ENCODE measurements at regions not wholly inside any gene's neighbourhood (a gene's known extent, or its start where the extent isn't known, plus 50 kb on each side); places are given as distances from the start of the nearest gene placed in this dataset.
"Not testable (repeated sequence)": the region's sequence is repeated elsewhere in the genome, so short reads cannot be mapped to it uniquely, and the experiment has no call there.

DNA sequence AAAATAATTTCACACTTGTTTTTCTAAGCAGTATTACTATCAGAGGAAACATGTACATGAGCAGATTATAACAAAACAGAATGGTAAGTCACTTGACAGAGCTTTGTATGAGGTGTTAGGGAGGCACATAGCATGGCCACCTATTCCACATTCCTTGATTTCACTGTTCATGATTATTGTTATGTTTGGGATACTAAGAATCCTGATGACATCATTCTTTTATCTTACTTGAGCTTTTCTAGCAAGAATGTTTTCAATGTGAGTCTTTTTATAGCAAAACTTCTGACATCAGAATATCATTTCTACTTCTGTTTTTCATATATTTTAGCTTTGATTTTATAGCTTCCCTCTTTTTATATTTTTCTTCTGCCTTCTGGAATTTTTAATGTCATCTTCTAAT is 208.2 kb downstream of the DMRTA1 start:
- H3K4me1 ChIP-seq = no peaks in the 10 kb centered on the region
- Mint-ChIP-seq H3K9me3 (no peaks in the 10 kb centered on the region), H3K27me3 (ENCODE audit: insufficient read depth, low read depth) (no peaks in the 10 kb centered on the region), H3K36me3 (no peaks in the 10 kb centered on the region), H3K27ac (no peak overlapping the region), H3K4me1 (no peaks in the 10 kb centered on the region), H3K4me3 (no peak overlapping the region)
- H3K4me2 ChIP-seq = no peak overlapping the region
- H3F3A ChIP-seq (ENCODE audit: low read depth) = no peaks in the 10 kb centered on the region
- H3K36me3 ChIP-seq = no peaks in the 10 kb centered on the region
- H3K79me2 ChIP-seq (ENCODE audit: low read depth) = no peaks in the 10 kb centered on the region
- no peak overlapping the region for H3K27ac ChIP-seq
- no peak for DNase-seq (ENCODE audit: low spot score)
- H4K20me1 ChIP-seq (ENCODE audit: low read depth) = no peaks in the 10 kb centered on the region
- no peak overlapping the region for H3K9ac ChIP-seq
- no peak overlapping the region for H2AFZ ChIP-seq (replicated peaks)
- H3K9me3 ChIP-seq (ENCODE audit: low read depth) = no peaks in the 10 kb centered on the region
- TF ChIP-seq EZH2phosphoT487 (IDR thresholded peaks at IDR 0.05) (no peak), EZH2 (IDR thresholded peaks at IDR 0.05) (no peak)
- TF ChIP-seq, protein P1, sequence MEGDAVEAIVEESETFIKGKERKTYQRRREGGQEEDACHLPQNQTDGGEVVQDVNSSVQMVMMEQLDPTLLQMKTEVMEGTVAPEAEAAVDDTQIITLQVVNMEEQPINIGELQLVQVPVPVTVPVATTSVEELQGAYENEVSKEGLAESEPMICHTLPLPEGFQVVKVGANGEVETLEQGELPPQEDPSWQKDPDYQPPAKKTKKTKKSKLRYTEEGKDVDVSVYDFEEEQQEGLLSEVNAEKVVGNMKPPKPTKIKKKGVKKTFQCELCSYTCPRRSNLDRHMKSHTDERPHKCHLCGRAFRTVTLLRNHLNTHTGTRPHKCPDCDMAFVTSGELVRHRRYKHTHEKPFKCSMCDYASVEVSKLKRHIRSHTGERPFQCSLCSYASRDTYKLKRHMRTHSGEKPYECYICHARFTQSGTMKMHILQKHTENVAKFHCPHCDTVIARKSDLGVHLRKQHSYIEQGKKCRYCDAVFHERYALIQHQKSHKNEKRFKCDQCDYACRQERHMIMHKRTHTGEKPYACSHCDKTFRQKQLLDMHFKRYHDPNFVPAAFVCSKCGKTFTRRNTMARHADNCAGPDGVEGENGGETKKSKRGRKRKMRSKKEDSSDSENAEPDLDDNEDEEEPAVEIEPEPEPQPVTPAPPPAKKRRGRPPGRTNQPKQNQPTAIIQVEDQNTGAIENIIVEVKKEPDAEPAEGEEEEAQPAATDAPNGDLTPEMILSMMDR (IDR thresholded peaks at IDR 0.05) = no peak
- no peak overlapping the region for H3K4me3 ChIP-seq
- H3K27me3 ChIP-seq = no peaks in the 10 kb centered on the region

- Mint-ChIP-seq H3K36me3 (no peaks in the 10 kb centered on the region), H3K4me1 (no peaks in the 10 kb centered on the region), H3K9me3 (no peaks in the 10 kb centered on the region), H3K27ac (no peak overlapping the region), H3K27me3 (ENCODE audit: insufficient read depth, low read depth) (no peaks in the 10 kb centered on the region), H3K4me3 (no peak overlapping the region)
- H3F3A ChIP-seq (ENCODE audit: low read depth) = no peaks in the 10 kb centered on the region
- no peaks in the 10 kb centered on the region for H4K20me1 ChIP-seq (ENCODE audit: low read depth)
- no peak overlapping the region for H3K27ac ChIP-seq
- no peak overlapping the region for H2AFZ ChIP-seq (replicated peaks)
- no peak overlapping the region for H3K4me2 ChIP-seq
- H3K79me2 ChIP-seq (ENCODE audit: low read depth) = no peaks in the 10 kb centered on the region
- H3K4me1 ChIP-seq = no peaks in the 10 kb centered on the region
- TF ChIP-seq EZH2 (IDR thresholded peaks at IDR 0.05) = no peak
- no peak for TF ChIP-seq EZH2phosphoT487 (IDR thresholded peaks at IDR 0.05)
- TF ChIP-seq, protein P1 (IDR thresholded peaks at IDR 0.05) = no peak
- H3K27me3 ChIP-seq = no peaks in the 10 kb centered on the region
- no peak for DNase-seq (ENCODE audit: low spot score)
- H3K9ac ChIP-seq = no peak overlapping the region
- no peak overlapping the region for H3K4me3 ChIP-seq
- H3K9me3 ChIP-seq (ENCODE audit: low read depth) = no peaks in the 10 kb centered on the region
- H3K36me3 ChIP-seq = no peaks in the 10 kb centered on the region
These were observed 211.1 kb downstream of the DMRTA1 start for GRCh38 chr9:22657713-22658112.

DNA sequence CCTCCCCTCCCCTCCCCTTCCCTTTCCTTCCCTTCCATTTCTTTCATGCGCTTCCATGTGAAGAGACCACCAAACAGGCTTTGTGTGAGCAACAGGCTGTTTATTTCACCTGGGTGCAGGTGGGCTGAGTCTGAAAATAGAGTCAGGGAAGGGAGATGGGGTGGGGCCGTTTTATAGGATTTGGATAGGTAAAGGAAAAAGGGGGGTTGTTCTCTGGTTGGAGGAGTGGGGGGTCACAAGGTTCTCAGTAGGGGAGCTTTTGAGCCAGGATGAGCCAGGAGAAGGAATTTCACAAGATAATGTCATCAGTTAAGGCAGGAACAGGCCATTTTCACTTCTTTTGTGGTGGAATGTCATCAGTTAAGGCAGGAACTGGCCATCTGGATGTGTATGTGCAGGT is 211.9 kb downstream of the DMRTA1 start:
- DNase-seq (ENCODE audit: low spot score); H3K27me3 Mint-ChIP-seq (ENCODE audit: insufficient read depth, low read depth); H3K36me3 ChIP-seq; H3K4me2 ChIP-seq; H3K9me3 ChIP-seq (ENCODE audit: low read depth); H4K20me1 ChIP-seq (ENCODE audit: low read depth); H3K9me3 Mint-ChIP-seq; H3K9ac ChIP-seq; H3K79me2 ChIP-seq (ENCODE audit: low read depth); H3F3A ChIP-seq (ENCODE audit: low read depth); H3K4me3 Mint-ChIP-seq; H3K4me1 Mint-ChIP-seq; H3K36me3 Mint-ChIP-seq; H2AFZ ChIP-seq (replicated peaks); H3K27me3 ChIP-seq; H3K27ac ChIP-seq; H3K4me3 ChIP-seq; H3K27ac Mint-ChIP-seq; H3K4me1 ChIP-seq: not testable (repeated sequence)

- no peaks in the 10 kb centered on the region for H3K79me2 ChIP-seq (ENCODE audit: low read depth)
- no peak overlapping the region for H2AFZ ChIP-seq (replicated peaks)
- no peaks in the 10 kb centered on the region for H3F3A ChIP-seq (ENCODE audit: low read depth)
- Mint-ChIP-seq H3K27ac (no peak overlapping the region), H3K4me3 (no peak overlapping the region), H3K9me3 (no peaks in the 10 kb centered on the region), H3K4me1 (peaks cover 8% of the 10 kb centered on the region), H3K36me3 (no peaks in the 10 kb centered on the region), H3K27me3 (ENCODE audit: insufficient read depth, low read depth) (no peaks in the 10 kb centered on the region)
- DNase-seq (ENCODE audit: low spot score) = no peak
- no peak overlapping the region for H3K9ac ChIP-seq
- no peak overlapping the region for H3K27ac ChIP-seq
- H3K4me2 ChIP-seq = no peak overlapping the region
- no peak overlapping the region for H3K4me3 ChIP-seq
- no peaks in the 10 kb centered on the region for H3K27me3 ChIP-seq
- H4K20me1 ChIP-seq (ENCODE audit: low read depth) = no peaks in the 10 kb centered on the region
- H3K9me3 ChIP-seq (ENCODE audit: low read depth) = no peaks in the 10 kb centered on the region
- H3K36me3 ChIP-seq = no peaks in the 10 kb centered on the region
- TF ChIP-seq EZH2 (IDR thresholded peaks at IDR 0.05) (no peak), EZH2phosphoT487 (IDR thresholded peaks at IDR 0.05) (no peak)
- TF ChIP-seq, protein P1 (IDR thresholded peaks at IDR 0.05) = no peak
- H3K4me1 ChIP-seq = no peaks in the 10 kb centered on the region
These were observed 235.9 kb downstream of the DMRTA1 start for GRCh38 chr9:22682536-22682935.

Measured in neural progenitor cell (in vitro differentiated cells).